GM12878 (cell line): ENCODE measurements at regions not wholly inside any gene's neighbourhood (a gene's known extent, or its start where the extent isn't known, plus 50 kb on each side); places are given as distances from the start of the nearest gene placed in this dataset.

Experiments
- ATAC-seq: fragments of 200-7000 bp; cut with Tn5 transposase; 3 replicates; pipeline ENCODE4 v1.9.1; 2020; ENCODE audit warnings: mild to moderate bottlenecking, moderate library complexity
- BruUV-seq: library from RNA; stranded (reverse); fragments of 400-500 nt; replicated peaks from 2 replicates; lab custom pipeline; 2021; lab: Mats Ljungman, UMichigan
- CTCF ChIA-PET: fragments of 300-600 bp; sonication (Branson Sonifier 250); formaldehyde crosslinking; extraction: SDS; loops from one replicate; lab custom pipeline; 2021; ENCODE audit warnings: inconsistent platforms; lab: Yijun Ruan, JAX
- POLR2A ChIA-PET: fragments of 350-600 bp; formaldehyde crosslinking; extraction: SDS; loops from one replicate; lab custom pipeline; 2021; ENCODE audit warnings: inconsistent platforms; lab: Charles Lee
- RAD21 ChIA-PET: fragments of 300-600 bp; sonication (Branson Sonifier 250); formaldehyde crosslinking; loops from one replicate; lab custom pipeline; 2023; ENCODE audit warnings: antibody characterized with exemption; ENCODE audit not compliant: unreplicated experiment; lab: Charles Lee
- SMC1A ChIA-PET: fragments of 300-600 bp; sonication (Branson Sonifier 250); formaldehyde crosslinking; loops from one replicate; lab custom pipeline; 2023; ENCODE audit not compliant: unreplicated experiment, uncharacterized antibody; lab: Charles Lee
- DNase-seq: peaks from one replicate; pipeline ENCODE4 v3.0.0-alpha.2; 2011; ENCODE audit warnings: low read depth, low spot score
- FAIRE-seq: peaks from 3 replicates; lab custom pipeline; 2011; peaks lifted over from hg19 to GRCh38; lab: Jason Lieb, UNC
- H2AFZ ChIP-seq: 2 replicates; pipeline ENCODE4 v1.6.0; 2011; ENCODE audit warnings: low read depth, low read length, control low read depth; ENCODE audit not compliant: control insufficient read depth
- H3K27ac ChIP-seq: 2 replicates; pipeline ENCODE4 v1.5.1; 2011; ENCODE audit warnings: control low read depth; ENCODE audit not compliant: control insufficient read depth, insufficient read depth
- H3K27me3 ChIP-seq, 2 experiments: replicated peaks in 1 of 2; 2 replicates each; pipeline versions ENCODE4 v1.6.0 to v1.6.1; 2011; ENCODE audit warnings: low read length in 1 of 2; ENCODE audit not compliant: control insufficient read depth in 2 of 2, insufficient read depth in 2 of 2
- H3K36me3 ChIP-seq, 2 experiments: 2 replicates each; pipeline ENCODE4 v1.5.1; 2011; ENCODE audit warnings: low read length in 1 of 2; ENCODE audit not compliant: control insufficient read depth in 2 of 2, insufficient read depth in 2 of 2
- H3K4me1 ChIP-seq: 2 replicates; pipeline ENCODE4 v1.6.1; 2011; ENCODE audit warnings: mild to moderate bottlenecking, low read length, moderate library complexity, mixed read lengths; ENCODE audit not compliant: control insufficient read depth, insufficient read depth
- H3K4me2 ChIP-seq: 2 replicates; pipeline ENCODE4 v1.6.0; 2011; ENCODE audit warnings: control low read depth; ENCODE audit not compliant: control insufficient read depth, insufficient read depth
- H3K4me3 ChIP-seq: fragments of 200-600 bp; sonication (generic); 2 replicates; pipeline ENCODE4 v1.5.1; 2016
- H3K79me2 ChIP-seq: 2 replicates; pipeline ENCODE4 v1.6.0; 2011; ENCODE audit warnings: low read length; ENCODE audit not compliant: control insufficient read depth, insufficient read depth
- H3K9ac ChIP-seq: 2 replicates; pipeline ENCODE4 v1.8.0; 2011; ENCODE audit warnings: low read length, control low read depth, mixed read lengths; ENCODE audit not compliant: control insufficient read depth, insufficient read depth
- H3K9me3 ChIP-seq: replicated peaks from 3 replicates; pipeline ENCODE4 v1.5.1; 2011; ENCODE audit warnings: mild to moderate bottlenecking, low read length; ENCODE audit not compliant: control insufficient read depth, insufficient read depth
- H4K20me1 ChIP-seq: 2 replicates; pipeline ENCODE4 v1.6.0; 2011; ENCODE audit not compliant: control insufficient read depth, insufficient read depth
- CBX5 ChIP-seq: sonication (generic); IDR thresholded peaks from 2 replicates; pipeline ENCODE4 v1.6.1; 2016; ENCODE audit warnings: low read depth, moderate library complexity, mild to moderate bottlenecking, inconsistent platforms
- CHD2 ChIP-seq: IDR thresholded peaks from 2 replicates; pipeline ENCODE4 v1.6.1; 2011; ENCODE audit warnings: low read depth, low read length, improper control_type of control experiment, borderline replicate concordance
- CHD4 ChIP-seq: fragments of 200-600 bp; sonication (generic); IDR thresholded peaks from 2 replicates; pipeline ENCODE4 v1.6.1; 2016; ENCODE audit warnings: mild to moderate bottlenecking
- JUNB ChIP-seq: IDR thresholded peaks from 2 replicates; pipeline ENCODE4 v1.6.1; 2016; ENCODE audit warnings: antibody characterized with exemption, mild to moderate bottlenecking
- JUND ChIP-seq: IDR thresholded peaks from 2 replicates; pipeline ENCODE4 v1.6.1; 2012; ENCODE audit warnings: low read depth, mild to moderate bottlenecking, low read length, improper control_type of control experiment, moderate library complexity
- KAT2A ChIP-seq: conservative IDR thresholded peaks from 2 replicates; pipeline ENCODE4 v1.6.1; 2011; ENCODE audit warnings: low read depth, low read length; ENCODE audit not compliant: control insufficient read depth
- MAX ChIP-seq: IDR thresholded peaks from 2 replicates; pipeline ENCODE4 v1.6.1; 2012; ENCODE audit warnings: low read depth, low read length, improper control_type of control experiment
- MEF2A ChIP-seq: IDR thresholded peaks from 2 replicates; pipeline ENCODE4 v1.6.1; 2011; ENCODE audit warnings: low read depth, mild to moderate bottlenecking, low read length, moderate library complexity; ENCODE audit not compliant: insufficient read depth
- MXI1 ChIP-seq: fragments of 150-350 bp; IDR thresholded peaks from 2 replicates; pipeline ENCODE4 v1.6.1; 2011; ENCODE audit warnings: low read depth, mild to moderate bottlenecking, inconsistent platforms, low read length, improper control_type of control experiment
- NR2C1 ChIP-seq: fragments of 450-650 bp; IDR thresholded peaks from 2 replicates; pipeline ENCODE4 v1.6.1; 2017; ENCODE audit warnings: antibody characterized with exemption, mild to moderate bottlenecking, moderate library complexity
- PML ChIP-seq: IDR thresholded peaks from 2 replicates; pipeline ENCODE4 v1.6.1; 2012; ENCODE audit warnings: low read length, inconsistent platforms
- RAD21 ChIP-seq: IDR thresholded peaks from 2 replicates; pipeline ENCODE4 v1.6.1; 2011; ENCODE audit warnings: mild to moderate bottlenecking, low read depth, low read length, moderate library complexity; ENCODE audit not compliant: insufficient read depth
- RBBP5 ChIP-seq: fragments of 200-600 bp; sonication (generic); conservative IDR thresholded peaks from 2 replicates; pipeline ENCODE4 v1.6.1; 2016
- RUNX3 ChIP-seq: IDR thresholded peaks from 2 replicates; pipeline ENCODE4 v1.6.1; 2012; ENCODE audit warnings: low read length, inconsistent platforms
- SREBF2 ChIP-seq: IDR thresholded peaks from 2 replicates; pipeline ENCODE4 v1.6.1; 2012; ENCODE audit warnings: mild to moderate bottlenecking, low read length
- SRF ChIP-seq, 2 experiments: IDR thresholded peaks; 2 replicates each; pipeline ENCODE4 v1.6.1; 2011; ENCODE audit warnings: low read depth in 2 of 2, low read length in 2 of 2, mild to moderate bottlenecking in 1 of 2, moderate library complexity in 1 of 2
- STAT3 ChIP-seq: IDR thresholded peaks from 2 replicates; pipeline ENCODE4 v1.6.1; 2011; ENCODE audit warnings: low read depth, low read length, improper control_type of control experiment
- SUZ12 ChIP-seq: fragments of 200-600 bp; sonication (generic); IDR thresholded peaks from one replicate; pipeline ENCODE4 v1.6.1; 2018; ENCODE audit warnings: antibody characterized with exemption, mild to moderate bottlenecking; ENCODE audit not compliant: unreplicated experiment
- WGBS: methylation state at CpG from one replicate; pipeline ENCODE4 v1.1.6; 2016; ENCODE audit warnings: low lambda C conversion rate; ENCODE audit not compliant: insufficient replicate concordance, insufficient coverage; ENCODE audit errors: missing lambda C conversion rate; 5-methylcytosine and 5-hydroxymethylcytosine counted together
- in situ Hi-C: fragments of 300-500 bp; cut with MboI; formaldehyde crosslinking; loops from 9 replicates; pipeline ENCODE4 v1.14.3; 2018; ENCODE audit warnings: mixed read lengths
- intact Hi-C: fragments of 100-400 bp; cut with micrococcal nuclease; formaldehyde crosslinking; loops from one replicate; pipeline ENCODE4 v1.14.2; 2022; ENCODE audit not compliant: unreplicated experiment
- TF ChIP-seq, protein P1 (sequence below): IDR thresholded peaks from 2 replicates; pipeline ENCODE4 v1.6.1; 2012; ENCODE audit warnings: mild to moderate bottlenecking, low read depth, low read length
- TF ChIP-seq, protein P2 (sequence below): fragments of 450-650 bp; IDR thresholded peaks from 2 replicates; pipeline ENCODE4 v1.6.1; 2017; ENCODE audit warnings: mild to moderate bottlenecking, low read depth, inconsistent platforms; ENCODE audit not compliant: poor library complexity, severe bottlenecking

- TF ChIP-seq PML (no peak), MEF2A (no peak), SREBF2 (no peak), MXI1 (no peak), KAT2A (no peak), RAD21 (no peak), NR2C1 (no peak)
These were observed 66.8 kb upstream of the LSM6 start (continued) for GRCh38 chr4:146108756-146109155.

DNA sequence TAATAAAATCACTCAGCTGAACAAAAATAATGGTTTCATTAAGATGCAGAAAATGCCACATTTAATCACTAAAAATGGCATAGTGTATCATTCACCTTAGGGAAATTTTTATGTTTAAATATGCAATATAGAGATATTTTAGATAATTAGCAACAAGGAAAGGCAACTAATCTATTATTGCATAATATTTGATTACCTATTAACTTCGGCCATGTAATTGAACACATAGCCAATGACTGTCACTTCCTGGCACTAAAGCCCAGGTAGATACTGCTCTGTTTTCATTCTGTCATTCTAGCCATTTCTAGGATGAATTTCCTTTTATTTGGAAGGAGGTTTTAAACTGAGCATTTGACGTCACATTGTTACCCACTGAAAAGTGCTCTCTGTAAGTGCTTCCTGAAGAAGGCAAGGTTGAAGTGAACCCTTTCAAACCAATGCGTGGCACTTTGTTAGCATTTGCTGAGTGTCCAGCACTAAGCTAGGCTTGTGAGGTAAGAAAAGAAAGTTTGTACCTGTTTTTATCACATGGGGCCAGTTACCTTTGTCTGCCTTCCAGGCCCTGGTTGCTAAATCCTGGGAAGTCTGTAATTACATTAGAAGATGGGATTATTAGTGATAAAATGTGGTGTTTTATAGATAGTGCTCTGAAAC, 67.8 kb upstream of the LSM6 start:
- no peak for ATAC-seq
- H3K4me3 ChIP-seq: no peak overlapping the region
- DNase-seq: no peak
- no TSS peak for BruUV-seq
- ChIA-PET SMC1A (interaction anchor here (0.8 to 2.1 kb wide), 2 partner anchors 13 to 15 kb away, joined by 4 to 5 read pairs; no protein-coding TSS in a partner anchor), CTCF (interaction anchor here (1.5 to 3.2 kb wide), 2 partner anchors 13 to 16 kb away, joined by 3 to 16 read pairs; no protein-coding TSS in a partner anchor), POLR2A (no interaction called here), RAD21 (no interaction called here)
- no peak overlapping the region for H3K27ac ChIP-seq
- H3K27me3 ChIP-seq: no peaks in the 10 kb centered on the region
- no peaks in the 10 kb centered on the region for H4K20me1 ChIP-seq
- in situ Hi-C loops (no loop called here), intact Hi-C loops (no loop called here)
- H3K79me2 ChIP-seq: no peaks in the 10 kb centered on the region
- no peaks in the 10 kb centered on the region for H3K9me3 ChIP-seq
- peaks cover 40% of the 10 kb centered on the region for H3K4me1 ChIP-seq
- WGBS: 95% methylated on average over 3 of the region's 3 CpGs
- H2AFZ ChIP-seq: no peak overlapping the region
- FAIRE-seq: no peak
- H3K36me3 ChIP-seq: no peaks in the 10 kb centered on the region
- TF ChIP-seq JUND (no peak), SRF (IDR thresholded peaks at IDR 0.05; ENCODE audit: low read depth in 2 of 2, low read length in 2 of 2) (no peak), CBX5 (no peak), RUNX3 (no peak), STAT3 (no peak), CHD2 (no peak), MAX (no peak), RBBP5 (no peak), SUZ12 (no peak), CHD4 (no peak), JUNB (no peak)
- TF ChIP-seq, protein P1, sequence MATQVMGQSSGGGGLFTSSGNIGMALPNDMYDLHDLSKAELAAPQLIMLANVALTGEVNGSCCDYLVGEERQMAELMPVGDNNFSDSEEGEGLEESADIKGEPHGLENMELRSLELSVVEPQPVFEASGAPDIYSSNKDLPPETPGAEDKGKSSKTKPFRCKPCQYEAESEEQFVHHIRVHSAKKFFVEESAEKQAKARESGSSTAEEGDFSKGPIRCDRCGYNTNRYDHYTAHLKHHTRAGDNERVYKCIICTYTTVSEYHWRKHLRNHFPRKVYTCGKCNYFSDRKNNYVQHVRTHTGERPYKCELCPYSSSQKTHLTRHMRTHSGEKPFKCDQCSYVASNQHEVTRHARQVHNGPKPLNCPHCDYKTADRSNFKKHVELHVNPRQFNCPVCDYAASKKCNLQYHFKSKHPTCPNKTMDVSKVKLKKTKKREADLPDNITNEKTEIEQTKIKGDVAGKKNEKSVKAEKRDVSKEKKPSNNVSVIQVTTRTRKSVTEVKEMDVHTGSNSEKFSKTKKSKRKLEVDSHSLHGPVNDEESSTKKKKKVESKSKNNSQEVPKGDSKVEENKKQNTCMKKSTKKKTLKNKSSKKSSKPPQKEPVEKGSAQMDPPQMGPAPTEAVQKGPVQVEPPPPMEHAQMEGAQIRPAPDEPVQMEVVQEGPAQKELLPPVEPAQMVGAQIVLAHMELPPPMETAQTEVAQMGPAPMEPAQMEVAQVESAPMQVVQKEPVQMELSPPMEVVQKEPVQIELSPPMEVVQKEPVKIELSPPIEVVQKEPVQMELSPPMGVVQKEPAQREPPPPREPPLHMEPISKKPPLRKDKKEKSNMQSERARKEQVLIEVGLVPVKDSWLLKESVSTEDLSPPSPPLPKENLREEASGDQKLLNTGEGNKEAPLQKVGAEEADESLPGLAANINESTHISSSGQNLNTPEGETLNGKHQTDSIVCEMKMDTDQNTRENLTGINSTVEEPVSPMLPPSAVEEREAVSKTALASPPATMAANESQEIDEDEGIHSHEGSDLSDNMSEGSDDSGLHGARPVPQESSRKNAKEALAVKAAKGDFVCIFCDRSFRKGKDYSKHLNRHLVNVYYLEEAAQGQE: no peak
- TF ChIP-seq, protein P2, sequence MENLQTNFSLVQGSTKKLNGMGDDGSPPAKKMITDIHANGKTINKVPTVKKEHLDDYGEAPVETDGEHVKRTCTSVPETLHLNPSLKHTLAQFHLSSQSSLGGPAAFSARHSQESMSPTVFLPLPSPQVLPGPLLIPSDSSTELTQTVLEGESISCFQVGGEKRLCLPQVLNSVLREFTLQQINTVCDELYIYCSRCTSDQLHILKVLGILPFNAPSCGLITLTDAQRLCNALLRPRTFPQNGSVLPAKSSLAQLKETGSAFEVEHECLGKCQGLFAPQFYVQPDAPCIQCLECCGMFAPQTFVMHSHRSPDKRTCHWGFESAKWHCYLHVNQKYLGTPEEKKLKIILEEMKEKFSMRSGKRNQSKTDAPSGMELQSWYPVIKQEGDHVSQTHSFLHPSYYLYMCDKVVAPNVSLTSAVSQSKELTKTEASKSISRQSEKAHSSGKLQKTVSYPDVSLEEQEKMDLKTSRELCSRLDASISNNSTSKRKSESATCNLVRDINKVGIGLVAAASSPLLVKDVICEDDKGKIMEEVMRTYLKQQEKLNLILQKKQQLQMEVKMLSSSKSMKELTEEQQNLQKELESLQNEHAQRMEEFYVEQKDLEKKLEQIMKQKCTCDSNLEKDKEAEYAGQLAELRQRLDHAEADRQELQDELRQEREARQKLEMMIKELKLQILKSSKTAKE: no peak
- H3K9ac ChIP-seq: no peak overlapping the region
- H3K4me2 ChIP-seq: no peak overlapping the region
